PC-3 (cell line): ENCODE measurements at regions not wholly inside any gene's neighbourhood (a gene's known extent, or its start where the extent isn't known, plus 50 kb on each side); places are given as distances from the start of the nearest gene placed in this dataset.

ENCODE experiments used
- CTCF ChIP-seq: fragments of 300-600 bp; sonication (generic); conservative IDR thresholded peaks from 2 replicates; pipeline ENCODE4 v1.5.1; 2017; ENCODE audit warnings: antibody characterized with exemption, low read depth, mild to moderate bottlenecking, low read length
- EZH2phosphoT487 ChIP-seq: fragments of 300-600 bp; sonication (generic); IDR thresholded peaks from 2 replicates; pipeline ENCODE4 v1.6.1; 2018; ENCODE audit warnings: mild to moderate bottlenecking, antibody characterized with exemption, low read length, borderline replicate concordance

GRCh38 chr1:198391393-198392020, 149.0 kb downstream of the ATP6V1G3 start:
- TF ChIP-seq CTCF (no peak), EZH2phosphoT487 (no peak)
